ENCODE measurements at regions not wholly inside any gene's neighbourhood (a gene's known extent, or its start where the extent isn't known, plus 50 kb on each side); places are given as distances from the start of the nearest gene placed in this dataset.

GRCh38 chr16:85313526-85314301 lies 201.4 kb upstream of the CIBAR2 start:
- TF ChIP-seq CTCF (IDR thresholded peaks at IDR 0.05 in 4 of 5, conservative IDR thresholded peaks at IDR 0.05 in 1 of 5) (no peak), POLR2A (IDR thresholded peaks at IDR 0.05) (no peak)
